ENCODE measurements at regions not wholly inside any gene's neighbourhood (a gene's known extent, or its start where the extent isn't known, plus 50 kb on each side); places are given as distances from the start of the nearest gene placed in this dataset.

DNA sequence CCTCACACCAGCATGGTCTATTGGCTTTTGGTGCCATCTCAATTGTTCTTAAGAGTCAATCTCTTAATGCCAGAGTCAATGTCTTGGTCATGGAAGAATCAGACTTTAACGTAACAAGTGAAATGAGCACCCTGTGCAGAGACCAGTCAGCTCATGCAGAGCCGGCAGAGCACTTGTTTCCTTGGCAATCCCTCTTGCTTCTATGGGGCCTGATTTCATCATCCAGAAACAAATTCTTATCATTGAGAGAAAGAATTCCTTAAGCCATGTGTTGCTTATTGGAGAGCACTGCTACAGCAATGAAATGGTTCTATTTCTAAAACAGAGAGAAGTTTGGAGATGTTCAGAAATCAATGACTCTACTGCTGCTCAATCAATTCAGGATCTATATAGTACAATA is 212.8 kb downstream of the IPMK start:
- CTCF ChIA-PET: no interaction called here

GRCh38 chr10:58052772-58053171 is 214.9 kb downstream of the IPMK start:
- TF ChIP-seq CTCF (conservative IDR thresholded peaks at IDR 0.05; ENCODE audit: low read depth, low read length): no peak
- no peak for TF ChIP-seq EZH2 (IDR thresholded peaks at IDR 0.05; ENCODE audit: borderline replicate concordance, low read depth, low read length, poor library complexity, severe bottlenecking)
- intact Hi-C loops (cut with micrococcal nuclease; ENCODE audit: unreplicated experiment): no loop called here
- Histone ChIP-seq H3K27ac (ENCODE audit: low read depth, low read length, poor library complexity, severe bottlenecking) (no peak overlapping the region), H3K4me1 (ENCODE audit: insufficient read depth, low read length, poor library complexity, severe bottlenecking) (no peaks in the 10 kb centered on the region), H3K27me3 (replicated peaks; ENCODE audit: insufficient read depth, low read depth, low read length, poor library complexity) (no peaks in the 10 kb centered on the region), H3K4me3 (ENCODE audit: low read depth, low read length, poor library complexity, severe bottlenecking) (no peak overlapping the region), H3K9me3 (ENCODE audit: low read depth, low read length, poor library complexity, severe bottlenecking) (no peaks in the 10 kb centered on the region), H3K36me3 (ENCODE audit: insufficient read depth, low read length, poor library complexity, severe bottlenecking) (no peaks in the 10 kb centered on the region)
- ChIA-PET POLR2A (ENCODE audit: low non-redundant PET) (no interaction called here), CTCF (no interaction called here)
- BruUV-seq (replicated peaks): no TSS peak
- no peak for DNase-seq (ENCODE audit: low spot score)

More for the DNA sequence above, 212.8 kb downstream of the IPMK start:
- H3K27ac ChIP-seq (ENCODE audit: low read depth, low read length, poor library complexity, severe bottlenecking): no peak overlapping the region
- H3K9me3 ChIP-seq (ENCODE audit: low read depth, low read length, poor library complexity, severe bottlenecking): no peaks in the 10 kb centered on the region
- H3K36me3 ChIP-seq (ENCODE audit: insufficient read depth, low read length, poor library complexity, severe bottlenecking): no peaks in the 10 kb centered on the region
- no peaks in the 10 kb centered on the region for H3K4me1 ChIP-seq (ENCODE audit: insufficient read depth, low read length, poor library complexity, severe bottlenecking)
- no TSS peak for BruUV-seq (replicated peaks)
- intact Hi-C loops (cut with micrococcal nuclease; ENCODE audit: unreplicated experiment): no loop called here
- POLR2A ChIA-PET (ENCODE audit: low non-redundant PET): no interaction called here
- DNase-seq (ENCODE audit: low spot score): no peak
- TF ChIP-seq EZH2 (IDR thresholded peaks at IDR 0.05; ENCODE audit: borderline replicate concordance, low read depth, low read length, poor library complexity, severe bottlenecking) (no peak), CTCF (conservative IDR thresholded peaks at IDR 0.05; ENCODE audit: low read depth, low read length) (no peak)
- H3K27me3 ChIP-seq (replicated peaks; ENCODE audit: insufficient read depth, low read depth, low read length, poor library complexity): no peaks in the 10 kb centered on the region
- no peak overlapping the region for H3K4me3 ChIP-seq (ENCODE audit: low read depth, low read length, poor library complexity, severe bottlenecking)

- intact Hi-C loops (cut with micrococcal nuclease; ENCODE audit: unreplicated experiment): no loop called here
- no peak overlapping the region for H3K4me3 ChIP-seq (ENCODE audit: low read depth, low read length, poor library complexity, severe bottlenecking)
These were observed 217.1 kb downstream of the IPMK start for GRCh38 chr10:58050575-58050974.

More at GRCh38 chr10:58050575-58050974, 217.1 kb downstream of the IPMK start:
- no peaks in the 10 kb centered on the region for H3K9me3 ChIP-seq (ENCODE audit: low read depth, low read length, poor library complexity, severe bottlenecking)
- BruUV-seq (replicated peaks): no TSS peak
- TF ChIP-seq CTCF (conservative IDR thresholded peaks at IDR 0.05; ENCODE audit: low read depth, low read length): no peak
- no peak for TF ChIP-seq EZH2 (IDR thresholded peaks at IDR 0.05; ENCODE audit: borderline replicate concordance, low read depth, low read length, poor library complexity, severe bottlenecking)
- no peak overlapping the region for H3K27ac ChIP-seq (ENCODE audit: low read depth, low read length, poor library complexity, severe bottlenecking)
- H3K27me3 ChIP-seq (replicated peaks; ENCODE audit: insufficient read depth, low read depth, low read length, poor library complexity): no peaks in the 10 kb centered on the region
- no peaks in the 10 kb centered on the region for H3K4me1 ChIP-seq (ENCODE audit: insufficient read depth, low read length, poor library complexity, severe bottlenecking)
- no peak for DNase-seq (ENCODE audit: low spot score)
- ChIA-PET POLR2A (ENCODE audit: low non-redundant PET) (no interaction called here), CTCF (no interaction called here)
- H3K36me3 ChIP-seq (ENCODE audit: insufficient read depth, low read length, poor library complexity, severe bottlenecking): no peaks in the 10 kb centered on the region
